ENCODE measurements at regions not wholly inside any gene's neighbourhood (a gene's known extent, or its start where the extent isn't known, plus 50 kb on each side); places are given as distances from the start of the nearest gene placed in this dataset.

- H3K27ac Mint-ChIP-seq: no peak overlapping the region
- no peak overlapping the region for H3K27ac ChIP-seq (ENCODE audit: low read depth in 1 of 2, low read length in 2 of 2)
- no peaks in the 10 kb centered on the region for H3K27me3 Mint-ChIP-seq
- POLR2A ChIA-PET: no interaction called here
- H3K4me3 ChIP-seq (ENCODE audit: low read length): no peak overlapping the region
- no peaks in the 10 kb centered on the region for H3K27me3 ChIP-seq (ENCODE audit: control insufficient read depth in 1 of 2, insufficient read depth in 2 of 2, low read length in 2 of 2)
- CTCF ChIA-PET: no interaction called here
- intact Hi-C loops (cut with DNase I, micrococcal nuclease): no loop called here
- H3K36me3 Mint-ChIP-seq (ENCODE audit: low read depth): no peaks in the 10 kb centered on the region
- no peaks in the 10 kb centered on the region for H3K4me1 Mint-ChIP-seq (ENCODE audit: low read depth)
- DNase-seq (no peak), ATAC-seq (ENCODE audit: poor library complexity) (no peak)
- no peaks in the 10 kb centered on the region for H3K9me3 Mint-ChIP-seq
- no peaks in the 10 kb centered on the region for H3K4me1 ChIP-seq (ENCODE audit: insufficient read depth, low read length)
- H3K9me3 ChIP-seq (ENCODE audit: control insufficient read depth in 1 of 2, insufficient read depth in 1 of 2, low read length in 2 of 2): no peaks in the 10 kb centered on the region
- no peaks in the 10 kb centered on the region for H3K36me3 ChIP-seq (ENCODE audit: insufficient read depth, low read length)
- no peak overlapping the region for H3K4me3 Mint-ChIP-seq
- no peak for TF ChIP-seq CTCF (IDR thresholded peaks at IDR 0.05)
Measured at GRCh38 chr1:81574408-81574807, 226.3 kb upstream of the ADGRL2 start.

- Histone ChIP-seq H3K9me3 (ENCODE audit: control insufficient read depth in 1 of 2, insufficient read depth in 1 of 2, low read length in 2 of 2) (no peaks in the 10 kb centered on the region), H3K27ac (ENCODE audit: low read depth in 1 of 2, low read length in 2 of 2) (no peak overlapping the region), H3K36me3 (ENCODE audit: insufficient read depth, low read length) (no peaks in the 10 kb centered on the region), H3K4me3 (ENCODE audit: low read length) (no peak overlapping the region), H3K4me1 (ENCODE audit: insufficient read depth, low read length) (no peaks in the 10 kb centered on the region), H3K27me3 (ENCODE audit: control insufficient read depth in 1 of 2, insufficient read depth in 2 of 2, low read length in 2 of 2) (no peaks in the 10 kb centered on the region)
- Mint-ChIP-seq H3K27me3 (no peaks in the 10 kb centered on the region), H3K36me3 (ENCODE audit: low read depth) (no peaks in the 10 kb centered on the region), H3K4me1 (ENCODE audit: low read depth) (no peaks in the 10 kb centered on the region), H3K27ac (no peak overlapping the region), H3K4me3 (no peak overlapping the region), H3K9me3 (no peaks in the 10 kb centered on the region)
- DNase-seq: no peak
- no peak for TF ChIP-seq CTCF (IDR thresholded peaks at IDR 0.05)
- intact Hi-C loops (cut with DNase I, micrococcal nuclease): no loop called here
- ATAC-seq (ENCODE audit: poor library complexity): no peak
- CTCF ChIA-PET: no interaction called here
- POLR2A ChIA-PET: no interaction called here
Measured at GRCh38 chr1:81573458-81573857, 227.3 kb upstream of the ADGRL2 start.

GRCh38 chr1:81571946-81572345 is 228.8 kb upstream of the ADGRL2 start:
- no peaks in the 10 kb centered on the region for H3K4me1 Mint-ChIP-seq (ENCODE audit: low read depth)
- no peaks in the 10 kb centered on the region for H3K9me3 ChIP-seq (ENCODE audit: control insufficient read depth in 1 of 2, insufficient read depth in 1 of 2, low read length in 2 of 2)
- no peaks in the 10 kb centered on the region for H3K9me3 Mint-ChIP-seq

More at GRCh38 chr1:81571946-81572345, 228.8 kb upstream of the ADGRL2 start:
- H3K27ac ChIP-seq (ENCODE audit: low read depth in 1 of 2, low read length in 2 of 2): no peak overlapping the region
- Mint-ChIP-seq H3K27ac (no peak overlapping the region), H3K27me3 (no peaks in the 10 kb centered on the region), H3K36me3 (ENCODE audit: low read depth) (no peaks in the 10 kb centered on the region), H3K4me3 (no peak overlapping the region)
- ChIA-PET CTCF (no interaction called here), POLR2A (no interaction called here)
- H3K4me3 ChIP-seq (ENCODE audit: low read length): no peak overlapping the region
- no peak for ATAC-seq (ENCODE audit: poor library complexity)
- H3K4me1 ChIP-seq (ENCODE audit: insufficient read depth, low read length): no peaks in the 10 kb centered on the region
- no peak for TF ChIP-seq CTCF (IDR thresholded peaks at IDR 0.05)
- H3K27me3 ChIP-seq (ENCODE audit: control insufficient read depth in 1 of 2, insufficient read depth in 2 of 2, low read length in 2 of 2): no peaks in the 10 kb centered on the region
- no peaks in the 10 kb centered on the region for H3K36me3 ChIP-seq (ENCODE audit: insufficient read depth, low read length)
- intact Hi-C loops (cut with DNase I, micrococcal nuclease): no loop called here
- DNase-seq: no peak
